GM10266 (cell line): ENCODE measurements at regions not wholly inside any gene's neighbourhood (a gene's known extent, or its start where the extent isn't known, plus 50 kb on each side); places are given as distances from the start of the nearest gene placed in this dataset.

ENCODE experiments used
- DNase-seq: peaks from one replicate; pipeline ENCODE4 v3.0.0; 2012; ENCODE audit errors: extremely low spot score
- TF ChIP-seq, protein P1 (sequence below): IDR thresholded peaks from 2 replicates; pipeline ENCODE4 v1.5.1; 2012; ENCODE audit warnings: mild to moderate bottlenecking, low read depth; ENCODE audit not compliant: control insufficient read depth, insufficient read depth; ENCODE audit errors: missing control alignments

- DNase-seq: no peak
- TF ChIP-seq, protein P1, sequence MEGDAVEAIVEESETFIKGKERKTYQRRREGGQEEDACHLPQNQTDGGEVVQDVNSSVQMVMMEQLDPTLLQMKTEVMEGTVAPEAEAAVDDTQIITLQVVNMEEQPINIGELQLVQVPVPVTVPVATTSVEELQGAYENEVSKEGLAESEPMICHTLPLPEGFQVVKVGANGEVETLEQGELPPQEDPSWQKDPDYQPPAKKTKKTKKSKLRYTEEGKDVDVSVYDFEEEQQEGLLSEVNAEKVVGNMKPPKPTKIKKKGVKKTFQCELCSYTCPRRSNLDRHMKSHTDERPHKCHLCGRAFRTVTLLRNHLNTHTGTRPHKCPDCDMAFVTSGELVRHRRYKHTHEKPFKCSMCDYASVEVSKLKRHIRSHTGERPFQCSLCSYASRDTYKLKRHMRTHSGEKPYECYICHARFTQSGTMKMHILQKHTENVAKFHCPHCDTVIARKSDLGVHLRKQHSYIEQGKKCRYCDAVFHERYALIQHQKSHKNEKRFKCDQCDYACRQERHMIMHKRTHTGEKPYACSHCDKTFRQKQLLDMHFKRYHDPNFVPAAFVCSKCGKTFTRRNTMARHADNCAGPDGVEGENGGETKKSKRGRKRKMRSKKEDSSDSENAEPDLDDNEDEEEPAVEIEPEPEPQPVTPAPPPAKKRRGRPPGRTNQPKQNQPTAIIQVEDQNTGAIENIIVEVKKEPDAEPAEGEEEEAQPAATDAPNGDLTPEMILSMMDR: no peak
Measured at GRCh38 chr9:105993921-105994715, 299.8 kb downstream of the TMEM38B start.

DNA sequence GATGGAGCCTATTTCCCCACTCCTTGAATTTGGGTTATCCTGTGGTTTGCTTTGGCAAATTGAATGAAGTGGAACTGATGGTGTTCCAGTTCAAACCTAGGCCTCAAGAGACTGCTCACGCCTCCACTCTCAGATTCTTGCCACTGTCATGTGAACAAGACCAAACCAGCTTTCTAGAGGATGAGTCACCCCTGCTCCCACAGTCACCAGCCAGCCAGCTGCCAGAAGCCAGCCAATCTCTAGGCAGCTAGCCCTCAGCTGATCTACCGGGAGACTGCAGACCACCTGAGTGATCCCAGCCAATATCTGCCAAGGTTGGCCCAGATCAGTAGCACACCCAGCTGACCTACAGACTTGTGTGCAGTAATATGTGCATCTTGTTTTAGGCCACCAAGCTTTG lies 300.6 kb downstream of the TMEM38B start:
- DNase-seq: no peak
- TF ChIP-seq, protein P1: no peak

DNA sequence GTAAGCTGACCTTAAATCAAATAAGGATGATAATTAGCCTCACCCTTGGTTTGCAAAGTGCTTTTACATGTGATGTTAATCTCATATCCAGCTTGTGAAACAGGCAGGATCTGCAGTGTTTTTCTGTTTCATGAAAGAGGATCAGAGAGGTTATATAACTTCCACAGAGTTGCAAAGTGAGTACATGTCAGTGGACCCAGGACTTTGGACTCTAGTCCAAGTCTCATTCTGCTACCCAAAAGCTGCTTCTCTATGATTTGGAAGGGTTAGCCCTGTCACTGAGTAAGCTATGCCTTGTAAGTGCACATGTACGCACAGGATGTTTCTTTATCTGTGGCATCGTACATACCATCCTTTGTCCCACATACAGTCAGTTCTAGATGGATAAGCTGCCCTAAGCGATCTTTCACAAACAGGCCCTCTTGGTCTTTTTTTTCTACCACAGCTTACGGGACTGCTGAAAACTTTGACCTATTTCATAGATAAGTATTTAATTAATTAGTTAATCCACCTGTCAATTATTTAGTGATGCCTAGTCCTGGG lies 322.9 kb downstream of the TMEM38B start:
- TF ChIP-seq, protein P1: no peak
- no peak for DNase-seq

DNA sequence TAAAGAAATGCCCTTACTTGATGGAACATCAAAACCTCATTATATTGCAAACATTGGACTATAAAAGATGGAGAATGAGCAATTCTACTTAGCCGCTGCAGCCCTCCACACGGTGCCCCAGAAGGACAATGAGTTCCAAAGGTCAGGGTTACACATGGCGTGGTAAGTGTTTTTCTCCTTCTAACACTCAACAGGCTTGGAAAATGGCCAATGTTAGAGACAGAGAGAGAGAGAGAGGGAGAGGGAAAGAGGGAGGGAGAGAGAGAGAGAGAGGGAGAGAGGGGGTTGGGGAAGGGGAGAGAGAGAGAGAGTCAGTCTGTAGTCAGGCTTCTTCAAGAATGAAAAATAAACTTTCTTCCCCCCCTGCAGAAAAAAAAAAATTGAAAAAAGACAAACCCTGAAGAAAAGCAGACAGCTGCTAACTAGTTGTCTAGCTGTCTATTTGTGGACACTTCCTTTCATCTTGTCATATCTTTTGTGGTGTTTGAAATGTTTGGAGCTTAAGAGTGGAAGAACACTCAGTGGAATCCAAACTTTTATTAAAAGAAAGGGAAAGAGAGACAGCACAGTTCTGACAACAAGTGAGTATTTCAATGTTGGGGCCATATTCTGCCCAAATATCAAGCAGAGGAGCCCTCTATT lies 324.8 kb downstream of the TMEM38B start:
- TF ChIP-seq, protein P1: no peak
- no peak for DNase-seq

DNA sequence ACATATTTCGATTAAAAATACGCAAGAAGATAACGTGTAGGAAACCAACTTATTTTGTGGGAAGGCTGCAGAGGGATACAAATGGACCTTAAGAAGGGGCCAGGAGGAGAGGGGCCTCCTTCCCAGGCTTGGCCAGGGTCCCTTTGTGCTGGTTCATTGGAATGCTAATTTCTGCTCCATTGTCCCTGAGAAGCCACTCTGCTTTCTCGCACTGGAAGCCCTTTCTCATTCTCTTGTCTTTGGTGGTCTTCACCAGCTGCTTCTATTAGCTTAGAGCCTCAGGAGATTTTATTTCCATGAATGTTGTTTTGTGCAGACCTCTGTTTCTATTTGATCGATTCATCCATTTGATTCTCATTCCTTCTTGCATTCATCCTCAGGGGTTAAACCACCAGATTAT lies 325.4 kb downstream of the TMEM38B start:
- DNase-seq: no peak

DNA sequence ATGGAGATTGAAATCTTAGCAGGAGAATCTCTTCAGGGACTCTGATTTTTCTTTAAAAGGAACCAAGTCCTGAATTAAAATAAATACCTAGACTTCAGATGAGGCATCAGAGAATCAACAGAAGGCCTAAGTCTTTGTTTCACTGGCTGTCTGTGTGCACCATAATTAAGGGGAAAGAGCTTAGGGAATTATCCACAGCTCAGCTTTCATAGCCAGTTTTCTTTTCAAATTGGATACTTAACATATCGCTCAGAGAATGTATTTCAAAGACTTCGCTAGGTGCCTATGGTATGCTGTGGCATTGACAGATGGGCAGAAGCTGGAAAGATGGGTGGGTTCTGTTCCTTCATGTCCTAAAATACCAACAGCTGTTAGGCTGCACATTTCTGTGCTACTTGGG lies 325.8 kb downstream of the TMEM38B start:
- TF ChIP-seq, protein P1: no peak
- no peak for DNase-seq

More for the DNA sequence above, 325.4 kb downstream of the TMEM38B start:
- TF ChIP-seq, protein P1: no peak

- TF ChIP-seq, protein P1: no peak
- DNase-seq: no peak
Measured at GRCh38 chr9:106023455-106023854, 329.1 kb downstream of the TMEM38B start.
